ENCODE measurements at regions not wholly inside any gene's neighbourhood (a gene's known extent, or its start where the extent isn't known, plus 50 kb on each side); places are given as distances from the start of the nearest gene placed in this dataset.
A peak's percentile ranks its signal among the peaks of the same experiment; 100 is the strongest.
"Not testable (repeated sequence)": the region's sequence is repeated elsewhere in the genome, so short reads cannot be mapped to it uniquely, and the experiment has no call there.

DNA sequence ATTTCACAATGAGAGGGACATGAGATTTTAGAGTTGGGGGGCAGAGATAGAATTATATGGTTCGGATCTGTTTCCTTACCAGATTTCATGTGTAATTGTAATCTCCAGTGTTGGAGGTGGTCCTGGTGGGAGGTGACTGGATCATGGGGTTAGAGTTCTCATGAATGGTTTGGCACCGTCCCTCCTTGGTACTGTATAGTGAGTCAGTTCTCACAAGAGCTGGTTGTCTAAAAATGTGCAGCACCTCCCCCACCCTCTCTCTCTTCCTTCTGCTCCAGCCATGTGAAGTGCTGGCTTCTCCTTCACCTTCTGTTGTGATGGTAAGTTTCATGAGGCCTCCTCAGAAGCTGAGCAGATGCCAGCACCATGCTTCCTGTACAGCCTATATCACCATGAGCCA lies 138.1 kb downstream of the SCG2 start:
- no peak for DNase-seq (ENCODE audit: low spot score)

DNA sequence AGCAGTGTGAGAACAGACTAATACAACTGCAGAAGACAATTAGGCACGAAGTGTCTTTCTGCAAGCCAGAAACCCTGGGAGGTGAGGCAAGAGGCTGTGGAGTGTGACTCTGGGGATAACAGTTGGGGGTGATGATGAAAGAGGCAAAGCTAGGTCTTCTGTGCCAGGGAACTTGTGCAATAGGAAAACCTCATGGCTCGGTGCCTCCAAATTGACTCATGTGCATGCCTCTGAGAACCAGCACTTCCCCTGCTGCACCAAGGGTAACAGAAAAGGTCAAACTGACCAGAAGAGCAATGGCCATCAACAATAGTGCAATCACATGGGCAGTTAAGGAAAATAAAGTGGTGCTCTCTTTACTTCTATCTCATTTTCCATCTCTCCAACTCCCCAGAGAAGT lies 136.4 kb downstream of the SCG2 start:
- DNase-seq (ENCODE audit: low spot score): peak; percentile 94

DNA sequence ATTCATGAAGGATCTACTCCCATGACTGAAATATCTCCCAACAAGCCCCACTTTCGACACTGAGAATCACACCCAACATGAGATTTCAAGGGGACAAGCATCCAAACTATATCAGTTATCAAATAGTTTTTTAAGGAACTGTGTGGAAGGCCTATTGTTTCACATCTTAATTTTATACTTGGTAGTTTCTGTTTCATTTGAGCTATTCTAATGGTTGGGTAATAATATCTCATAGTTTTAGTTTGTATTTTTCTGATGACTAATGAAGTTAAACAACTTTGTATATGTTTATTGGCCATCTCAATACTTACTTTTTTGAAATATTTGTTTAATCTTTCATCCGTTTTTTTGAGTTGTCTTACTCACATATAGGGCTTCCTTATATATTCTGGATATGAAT lies 135.0 kb downstream of the SCG2 start:
- DNase-seq (ENCODE audit: low spot score): no peak

DNA sequence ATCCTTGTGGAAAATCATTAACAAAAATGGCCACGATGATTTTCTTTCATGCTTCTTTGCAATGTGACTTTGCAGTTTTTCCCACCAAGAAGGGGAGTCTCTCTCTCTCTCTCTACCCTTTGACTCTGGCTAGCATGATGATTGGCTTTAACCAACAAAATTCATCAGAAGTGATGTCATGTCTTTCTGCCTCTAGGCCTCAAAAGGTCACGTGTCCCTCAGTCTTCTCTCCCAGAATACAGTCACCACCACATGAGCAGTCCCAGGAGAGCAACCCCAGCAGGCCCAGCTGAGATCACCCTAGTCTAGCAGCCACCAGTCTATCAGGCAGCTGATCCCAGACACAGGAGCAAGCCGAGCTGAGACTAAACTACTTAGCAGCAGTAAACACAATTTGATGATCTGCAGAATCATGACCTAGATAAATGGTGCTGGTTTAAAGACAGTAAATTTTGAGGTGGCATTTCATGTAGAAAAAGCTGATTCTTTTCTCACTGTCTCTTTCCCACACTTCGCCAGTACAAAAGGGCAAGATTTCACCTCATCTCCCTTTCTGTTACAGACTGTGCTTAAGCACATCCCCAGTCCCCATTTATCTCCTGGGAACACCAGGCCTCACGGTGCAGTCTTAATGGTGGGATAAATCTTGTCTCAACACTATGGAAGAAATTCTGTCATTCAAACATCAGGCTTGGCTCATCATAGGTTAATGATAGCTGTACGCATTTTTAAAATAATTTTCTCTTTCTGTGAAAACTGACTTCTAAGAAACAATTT lies 132.7 kb downstream of the SCG2 start:
- DNase-seq (ENCODE audit: low spot score): peak; percentile 75

DNA sequence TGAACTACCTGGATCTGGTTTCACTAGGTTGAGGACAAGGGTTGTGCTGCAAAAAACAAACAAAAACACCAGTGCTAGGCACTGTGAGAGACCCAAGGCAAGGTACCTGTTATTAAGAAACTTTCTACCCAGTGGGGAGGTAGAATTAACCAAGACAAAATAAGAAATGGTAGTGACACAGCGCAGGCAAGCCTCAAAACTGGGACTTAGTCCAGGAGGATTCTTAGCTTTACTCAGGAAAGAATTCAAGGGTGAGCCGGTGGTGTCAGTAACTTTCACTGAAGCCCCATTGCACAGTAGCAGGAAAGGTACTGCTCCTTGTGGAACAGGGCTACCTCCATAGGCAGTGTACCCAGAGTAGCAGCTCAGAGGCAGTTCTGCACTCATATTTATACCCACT lies 131.6 kb downstream of the SCG2 start:
- DNase-seq (ENCODE audit: low spot score): no peak

DNA sequence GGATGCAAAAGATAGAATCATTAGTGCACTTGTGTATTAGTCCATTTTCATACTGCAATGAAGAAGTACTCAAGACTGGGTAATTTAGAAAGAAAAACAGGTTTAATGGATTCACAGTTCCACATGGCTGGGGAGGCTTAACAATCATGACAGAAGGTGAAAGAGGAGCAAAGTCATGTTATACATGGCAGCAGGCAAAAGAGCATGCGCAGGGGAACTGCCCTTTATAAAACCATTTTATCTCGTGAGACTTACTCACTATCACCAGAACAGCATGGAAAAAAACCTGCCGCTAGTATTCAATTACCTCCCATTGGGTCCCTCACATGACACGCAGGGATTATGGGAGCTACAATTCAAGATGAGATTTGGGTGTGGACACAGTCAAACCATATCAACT lies 129.4 kb downstream of the SCG2 start:
- DNase-seq (ENCODE audit: low spot score): no peak

DNA sequence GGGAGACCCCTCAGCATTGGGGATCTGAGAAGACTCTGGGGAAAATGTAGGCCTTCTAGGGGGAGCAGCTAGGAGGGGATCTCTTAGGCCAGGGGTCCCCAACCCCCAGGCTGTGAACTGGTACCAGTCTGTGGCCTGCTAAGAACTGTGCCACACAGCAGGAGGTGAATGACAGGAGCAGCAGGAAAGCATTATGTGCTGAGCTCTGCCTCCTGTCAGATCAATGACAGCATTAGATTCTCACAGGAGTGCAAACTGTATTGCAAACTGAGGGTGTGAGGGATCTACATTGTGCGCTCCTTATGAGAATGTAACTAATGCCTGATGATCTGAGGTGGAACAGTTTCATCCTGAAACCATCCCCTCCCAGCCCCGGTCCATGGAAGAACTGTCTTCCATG lies 127.3 kb downstream of the SCG2 start:
- no peak for DNase-seq (ENCODE audit: low spot score)

DNA sequence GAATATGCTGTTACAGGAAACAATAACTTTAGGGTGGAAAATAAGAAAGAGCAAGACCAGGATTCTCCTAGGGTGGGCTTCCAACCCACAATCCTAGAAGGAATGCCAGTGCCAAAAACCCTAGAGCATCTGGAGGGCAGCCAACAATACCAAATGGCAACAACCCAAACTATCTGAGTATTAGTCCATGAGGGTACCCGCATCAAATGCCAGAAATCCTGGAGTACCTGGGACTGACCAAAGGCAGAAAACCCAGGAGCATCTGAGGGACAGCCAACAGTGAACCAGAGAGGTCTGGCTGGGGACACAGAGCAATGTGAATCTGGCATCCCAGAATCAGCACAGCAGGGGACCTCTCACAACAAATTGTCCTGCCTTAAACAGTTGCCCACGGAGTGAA lies 126.3 kb downstream of the SCG2 start:
- DNase-seq (ENCODE audit: low spot score): no peak

DNA sequence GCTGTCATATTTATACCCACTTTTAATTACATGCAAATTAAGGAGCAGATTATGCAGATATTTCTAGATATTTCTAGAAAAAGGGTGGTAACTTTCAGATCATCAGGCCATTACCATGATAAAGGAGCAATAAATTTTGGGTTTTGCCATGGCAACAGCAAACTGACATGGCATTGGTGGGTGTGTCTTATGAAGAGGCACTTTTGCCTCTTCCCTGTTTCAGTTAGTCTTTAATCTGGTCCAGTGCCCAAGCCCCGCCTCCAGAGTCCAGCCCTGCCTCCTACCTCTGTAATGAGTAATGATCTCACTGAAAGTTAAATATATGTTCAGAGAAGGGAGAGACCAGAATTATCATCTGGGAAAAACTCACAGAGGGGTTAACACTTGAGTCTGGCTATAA lies 124.8 kb downstream of the SCG2 start:
- DNase-seq (ENCODE audit: low spot score): no peak

DNA sequence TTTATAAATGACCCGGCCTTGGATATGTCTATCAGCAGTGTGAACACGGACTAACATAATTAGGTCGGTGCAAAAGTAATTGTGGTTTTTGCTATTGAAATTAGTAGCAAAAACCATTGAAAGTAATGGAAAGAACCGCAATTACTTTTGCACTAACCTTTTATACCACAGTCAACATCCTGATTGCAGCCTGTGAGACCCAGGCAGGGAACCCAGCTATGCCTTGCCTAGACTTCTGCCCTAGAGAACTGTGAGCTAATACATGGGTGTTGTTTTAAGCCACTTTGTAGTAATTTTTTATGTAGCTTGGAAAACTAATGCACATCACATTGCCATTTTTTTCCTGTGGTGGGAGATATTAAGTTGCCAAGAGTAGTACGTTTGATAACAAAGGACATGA lies 120.7 kb downstream of the SCG2 start:
- no peak for DNase-seq (ENCODE audit: low spot score)

DNA sequence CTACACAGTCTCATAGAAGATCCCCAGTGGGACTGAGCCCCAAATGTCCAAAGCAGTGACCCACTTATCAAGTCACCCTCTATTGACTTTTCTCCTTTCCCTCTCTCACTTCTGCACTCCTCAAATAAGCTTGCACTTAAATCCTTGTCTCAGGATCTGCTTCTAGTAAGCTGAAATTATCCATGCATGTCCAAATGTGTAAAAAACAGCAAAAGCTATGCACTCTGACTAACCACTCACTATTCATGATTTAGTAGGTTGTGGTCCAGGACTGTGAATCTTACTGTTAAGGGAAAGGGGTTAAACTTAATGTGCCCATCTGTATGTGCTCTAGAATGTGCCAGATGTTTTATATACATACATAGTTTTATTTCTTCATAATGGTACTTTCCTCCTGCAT lies 115.4 kb downstream of the SCG2 start:
- DNase-seq (ENCODE audit: low spot score): no peak

DNA sequence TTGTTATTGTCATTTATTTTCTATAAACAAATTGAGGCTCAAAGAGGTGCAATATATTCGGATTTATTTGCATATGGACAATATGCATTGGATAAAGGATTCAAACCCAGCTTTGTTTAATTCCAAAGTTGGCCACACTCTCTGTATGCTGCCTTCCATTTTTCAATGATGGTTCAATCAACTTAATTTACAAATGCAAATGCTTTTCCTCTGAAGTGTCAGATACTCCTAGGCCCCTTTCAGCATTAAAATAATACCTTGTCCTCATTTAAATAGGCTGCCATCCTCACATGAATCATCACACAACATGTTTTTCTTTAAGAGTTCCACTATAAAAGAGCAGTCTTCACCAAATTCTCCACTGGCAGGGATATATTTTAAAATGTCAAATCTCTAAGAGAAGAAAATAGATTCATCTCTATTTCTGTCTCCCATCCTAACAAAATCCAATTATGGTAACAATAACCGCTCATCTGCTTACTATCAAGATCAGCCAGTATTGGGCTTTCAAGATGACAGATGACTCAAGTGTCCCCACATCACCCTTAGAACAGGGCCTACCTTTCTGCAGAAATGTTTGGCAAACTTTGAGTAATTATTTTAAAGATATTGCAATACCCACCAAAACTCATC lies 114.8 kb downstream of the SCG2 start:
- DNase-seq (ENCODE audit: low spot score): no peak

DNA sequence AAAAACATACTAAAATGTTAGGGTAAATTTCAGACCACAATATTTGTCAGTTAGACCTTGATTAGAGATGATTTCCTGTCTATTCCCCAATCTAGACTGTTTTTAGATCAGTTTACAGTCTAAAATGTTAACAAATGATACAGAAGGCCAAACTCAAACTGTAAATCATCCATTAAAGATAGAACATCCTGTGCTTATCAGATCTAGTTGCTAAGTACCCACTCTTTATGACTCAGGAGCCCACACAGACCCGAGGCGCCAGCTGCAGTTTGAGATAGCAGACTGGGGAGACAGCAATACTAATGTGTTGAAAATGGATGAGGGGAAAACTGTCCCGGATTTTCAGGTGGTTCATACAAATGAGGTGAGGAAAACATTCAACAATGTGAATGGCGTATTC lies 113.3 kb downstream of the SCG2 start:
- DNase-seq (ENCODE audit: low spot score): no peak

DNA sequence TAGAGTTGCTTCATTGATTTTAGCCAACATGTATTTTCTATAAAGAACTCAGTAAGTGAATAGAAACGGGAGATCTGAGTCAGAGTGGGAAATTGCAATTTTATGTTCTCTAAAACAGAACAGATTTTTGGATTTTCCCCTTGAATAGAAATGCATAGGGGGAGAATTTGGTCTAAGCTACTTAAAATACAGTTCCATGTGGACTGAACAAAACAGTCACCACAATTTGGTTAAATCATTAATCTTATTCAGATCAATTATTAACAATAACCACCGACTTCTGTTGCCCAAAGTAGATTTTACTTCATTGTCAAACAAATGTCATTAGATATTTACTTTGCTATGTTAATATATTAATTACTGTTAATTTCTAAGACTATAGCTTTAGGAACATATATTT lies 107.7 kb downstream of the SCG2 start:
- no peak for DNase-seq (ENCODE audit: low spot score)

DNA sequence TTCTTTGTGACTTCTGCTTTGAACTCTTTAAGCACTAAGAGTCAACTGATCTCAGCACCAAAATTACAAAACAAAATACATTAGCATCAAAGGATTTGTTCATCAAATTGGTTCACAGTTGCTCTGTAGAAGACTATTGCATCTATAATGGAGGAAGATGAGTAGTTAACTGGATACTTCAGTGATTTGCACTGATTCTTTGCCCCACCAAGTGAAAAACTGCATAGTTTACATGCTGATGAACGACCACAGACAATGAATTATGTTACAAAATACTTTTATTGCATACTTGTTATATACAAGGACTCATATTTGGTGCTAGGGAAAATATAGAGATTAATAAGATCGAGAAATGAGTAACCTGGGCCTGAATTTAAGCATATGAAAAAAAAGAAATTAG lies 107.2 kb downstream of the SCG2 start:
- no peak for DNase-seq (ENCODE audit: low spot score)

DNA sequence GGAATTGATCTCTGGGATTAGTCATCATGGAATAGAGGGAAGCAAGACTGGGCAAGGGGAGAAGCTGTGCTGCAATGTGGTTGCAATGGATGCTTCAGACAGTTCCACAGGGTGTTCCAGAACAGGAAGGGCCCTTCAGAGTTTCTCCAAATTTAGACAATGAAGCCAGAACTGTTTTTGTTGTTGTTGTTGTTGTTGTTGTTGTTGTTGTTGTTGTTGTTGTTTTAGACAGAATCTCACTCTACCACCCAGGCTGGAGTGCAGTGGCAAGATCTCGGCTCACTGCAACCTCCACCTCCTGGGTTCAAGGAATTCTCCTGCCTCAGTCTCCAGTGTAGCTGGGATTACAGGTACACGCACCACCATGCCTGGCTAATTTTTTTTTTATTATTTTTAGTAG lies 105.3 kb downstream of the SCG2 start:
- not testable (repeated sequence) for DNase-seq (ENCODE audit: low spot score)

DNA sequence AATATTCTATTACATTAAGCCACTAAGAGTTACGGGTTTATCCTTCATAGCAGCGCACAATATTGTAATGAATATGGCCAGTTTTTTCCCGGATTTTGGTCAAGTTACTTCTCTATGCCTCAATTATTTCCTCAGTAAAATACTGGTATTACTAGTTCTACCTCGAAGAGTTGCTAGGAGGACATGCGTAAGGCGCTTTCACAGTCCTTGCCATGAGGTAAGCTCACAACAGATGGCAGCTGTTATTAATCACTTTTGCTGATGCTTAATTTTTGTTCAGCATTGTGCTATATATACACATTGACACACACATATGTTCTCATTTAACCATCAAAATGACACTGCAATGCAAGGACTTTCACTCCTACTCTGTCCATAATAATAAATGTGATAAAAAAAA lies 101.5 kb downstream of the SCG2 start:
- DNase-seq (ENCODE audit: low spot score): no peak

DNA sequence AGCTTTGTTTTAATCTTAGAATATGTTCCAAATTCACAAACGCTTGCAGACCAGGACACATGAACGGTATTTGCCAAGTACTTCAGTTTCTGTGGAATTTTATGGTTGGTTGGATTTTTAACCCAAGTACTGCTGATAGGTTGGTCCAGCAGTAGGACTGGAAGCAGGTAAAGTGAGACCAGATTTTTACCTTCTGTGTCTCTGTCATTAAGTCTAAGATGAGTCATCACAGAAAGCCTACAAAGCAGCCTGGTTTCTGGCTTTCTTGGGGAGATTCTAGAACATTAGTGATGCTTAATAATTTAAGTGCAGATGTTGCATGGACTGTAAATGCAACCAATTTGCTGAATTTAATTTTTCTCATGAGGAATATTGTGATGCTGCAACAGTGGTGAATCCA lies 100.5 kb downstream of the SCG2 start:
- DNase-seq (ENCODE audit: low spot score): no peak

DNA sequence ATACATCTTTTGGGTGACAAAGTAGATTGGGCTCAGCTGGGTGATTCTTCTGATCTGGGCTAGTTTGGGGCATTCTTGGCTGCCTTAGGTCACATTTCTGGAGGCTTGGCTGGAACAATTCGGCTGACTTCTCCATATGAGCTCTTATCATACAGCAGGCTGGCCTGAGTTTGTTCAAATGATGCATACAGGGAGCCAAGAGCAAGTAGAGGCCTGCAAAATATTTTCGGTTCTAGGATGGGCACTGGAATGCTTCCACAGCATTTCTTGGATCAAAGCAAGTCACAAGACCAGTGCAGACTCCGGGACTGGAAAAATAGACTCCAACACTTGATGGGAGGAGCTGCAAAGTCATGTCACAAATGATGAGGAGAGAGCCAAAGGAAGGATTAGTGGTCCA lies 98.4 kb downstream of the SCG2 start:
- no peak for DNase-seq (ENCODE audit: low spot score)

DNA sequence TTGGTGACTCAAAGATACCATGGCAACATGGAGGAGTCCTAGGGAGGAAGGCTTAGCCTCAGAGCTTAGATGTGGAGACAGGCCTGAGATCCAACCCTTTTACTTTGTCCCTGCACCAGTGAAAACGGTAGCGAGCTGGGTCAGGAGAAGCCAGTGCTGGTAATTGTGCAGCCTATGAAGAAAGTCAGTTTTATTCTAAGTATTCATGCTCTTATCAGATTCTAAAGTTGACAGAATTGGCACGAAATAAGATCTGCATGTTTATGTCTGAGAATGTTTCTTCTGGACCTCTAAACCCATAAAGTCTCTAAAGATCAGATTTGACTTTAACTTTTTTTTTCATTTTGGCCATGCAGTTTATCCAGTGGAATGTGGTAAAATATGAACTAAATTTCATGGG lies 93.8 kb downstream of the SCG2 start:
- DNase-seq (ENCODE audit: low spot score): no peak

DNA sequence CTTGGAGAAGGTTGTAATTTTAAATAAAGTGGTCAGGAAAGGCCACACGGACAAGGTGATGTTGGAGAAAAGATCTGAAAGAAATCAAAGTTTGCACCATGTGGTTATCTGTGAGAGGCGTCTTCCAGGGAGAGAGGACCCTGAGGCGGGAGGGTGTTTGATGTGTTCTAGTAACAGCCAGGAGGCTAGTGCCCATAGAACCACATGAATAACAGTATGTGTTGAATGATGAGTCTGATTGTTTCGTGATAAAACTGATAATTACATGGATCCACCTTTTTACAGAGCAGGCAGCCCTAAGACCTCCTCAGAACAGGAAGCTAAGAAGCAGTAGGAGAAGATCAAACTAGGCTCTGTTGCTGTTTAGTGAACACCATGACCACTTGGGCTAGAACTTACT lies 91.4 kb downstream of the SCG2 start:
- DNase-seq (ENCODE audit: low spot score): no peak

DNA sequence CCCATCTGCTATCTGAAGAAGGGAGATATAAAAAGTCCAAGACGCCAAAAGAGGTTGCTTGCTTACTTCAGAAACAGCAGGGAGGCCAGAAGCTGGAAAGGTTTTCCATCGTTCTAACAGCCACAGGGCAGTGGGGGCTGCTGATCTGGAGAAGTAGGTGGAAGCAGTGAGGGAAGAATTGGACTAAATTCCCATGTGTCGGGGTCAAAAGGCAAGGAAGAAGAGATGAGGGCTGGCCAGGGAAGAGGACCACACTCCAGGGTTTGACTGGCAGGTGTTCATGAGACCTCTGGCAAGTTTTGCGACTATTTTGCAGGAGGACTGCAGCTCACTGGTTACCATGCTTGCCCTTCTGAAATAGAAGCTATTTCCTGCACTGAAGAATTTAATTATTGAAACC lies 91.0 kb downstream of the SCG2 start:
- DNase-seq (ENCODE audit: low spot score): no peak

DNA sequence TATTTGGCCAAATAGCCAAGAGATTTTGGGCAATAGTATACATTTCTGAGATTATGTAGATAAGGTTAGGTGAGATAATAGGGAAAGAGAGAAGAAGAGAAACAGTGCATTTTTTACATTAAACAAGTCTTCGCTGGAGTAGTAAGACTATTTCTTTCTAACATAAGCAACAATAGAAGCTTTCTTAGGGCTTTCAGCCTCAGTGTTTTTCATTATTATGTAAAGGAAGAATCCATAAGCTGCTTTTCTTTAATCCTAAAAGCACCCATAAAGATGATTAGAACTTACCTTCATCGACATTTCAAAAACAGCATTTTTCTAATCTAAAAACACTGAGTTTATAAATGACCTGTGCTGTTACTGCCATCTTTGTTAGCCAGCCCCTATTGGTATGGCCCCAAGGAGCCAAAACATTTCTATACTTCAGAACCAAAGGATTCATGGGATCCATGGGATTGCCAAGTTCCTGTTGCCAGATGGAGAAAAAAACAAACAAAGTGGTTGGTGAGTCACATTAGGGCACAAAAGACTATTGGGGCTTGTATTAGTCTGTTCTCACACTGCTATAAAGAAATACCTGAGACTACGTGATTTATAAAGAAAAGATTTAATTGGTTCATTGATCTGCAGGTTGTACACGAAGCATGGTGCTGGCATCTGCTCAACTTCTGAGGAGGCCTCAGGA lies 88.2 kb downstream of the SCG2 start:
- peak; percentile 12 for DNase-seq (ENCODE audit: low spot score)

DNA sequence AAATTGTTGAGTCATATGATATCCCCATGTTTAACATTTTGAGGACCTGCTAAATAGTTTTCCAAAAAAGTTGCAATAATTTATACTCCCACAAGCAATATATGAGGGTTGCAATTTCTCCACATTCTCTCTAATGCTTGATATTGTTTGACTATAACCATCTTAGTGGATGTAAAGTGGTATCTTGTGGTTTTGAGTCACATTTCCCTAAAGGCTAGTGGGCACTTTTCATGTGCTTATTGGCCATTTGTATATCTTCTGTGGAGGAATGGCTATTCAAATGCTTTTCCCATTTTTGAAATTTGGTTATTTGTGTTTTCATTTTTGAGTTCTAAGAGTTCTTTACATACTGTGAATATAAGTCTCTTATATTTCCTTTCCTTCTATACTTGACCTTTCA lies 82.7 kb downstream of the SCG2 start:
- DNase-seq (ENCODE audit: low spot score): no peak

All from AG20443 (cell line).